NCI-H1092 (cell line): ENCODE measurements at regions not wholly inside any gene's neighbourhood (a gene's known extent, or its start where the extent isn't known, plus 50 kb on each side); places are given as distances from the start of the nearest gene placed in this dataset.
"Not testable (repeated sequence)": the region's sequence is repeated elsewhere in the genome, so short reads cannot be mapped to it uniquely, and the experiment has no call there.

Source experiments
- DNase-seq: peaks from one replicate; lab custom pipeline; 2025; lab: John Stamatoyannopoulos, UW

- DNase-seq: no peak
These were observed 75.1 kb downstream of the HAUS1 start for GRCh38 chr18:46179306-46179705.

DNA sequence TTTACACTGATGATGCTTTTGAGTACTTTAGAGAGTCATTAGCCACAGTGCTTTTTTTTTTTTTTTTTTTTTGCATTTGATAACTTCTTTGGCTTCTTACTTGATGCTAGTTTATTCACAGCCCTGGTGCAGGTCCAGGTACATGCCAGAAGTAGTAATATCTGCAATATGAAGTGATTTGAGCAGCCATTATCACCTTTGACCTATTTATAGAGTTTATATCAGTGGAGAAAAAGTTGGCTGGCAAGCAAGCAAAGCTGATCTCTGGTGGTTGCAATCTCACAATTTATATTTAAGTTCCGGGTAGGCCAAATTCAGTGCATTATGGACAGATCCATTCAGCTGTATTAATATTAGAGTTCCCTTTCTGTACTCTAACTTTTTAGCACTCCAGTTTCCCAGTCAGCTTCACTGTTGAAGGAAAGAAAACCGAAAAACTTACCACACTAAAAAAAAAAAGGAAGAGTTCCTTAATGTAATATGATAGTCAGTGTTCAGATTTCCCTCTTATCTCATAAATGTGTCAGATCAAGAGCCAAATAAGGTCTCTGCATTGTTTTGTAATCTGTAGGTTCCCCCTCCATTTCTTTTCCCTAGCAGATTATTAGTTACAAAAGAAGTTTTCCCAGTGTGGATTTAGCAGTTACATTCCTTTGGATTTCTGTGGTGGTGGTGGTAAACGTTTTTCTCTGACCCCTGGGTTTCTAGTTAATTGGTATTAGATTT is 78.6 kb downstream of the HAUS1 start:
- no peak for DNase-seq

DNA sequence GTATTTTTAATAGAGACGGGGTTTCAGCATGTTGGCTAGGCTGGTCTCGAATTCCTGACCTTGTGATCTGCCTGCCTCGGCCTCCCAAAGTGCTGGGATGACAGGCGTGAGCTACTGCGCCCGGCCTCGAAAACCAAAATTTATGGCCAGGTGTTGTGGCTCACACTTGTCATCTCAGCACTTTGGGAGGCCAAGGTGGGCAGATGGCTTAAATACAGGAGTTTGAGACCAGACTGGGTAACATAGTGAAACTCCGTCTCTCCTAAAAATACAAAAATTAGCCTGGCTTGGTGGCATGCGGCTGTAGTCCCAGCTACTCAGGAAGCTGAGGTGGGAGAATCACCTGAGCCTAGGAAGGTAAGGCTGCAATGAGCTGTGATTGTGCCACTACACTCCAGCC is 80.1 kb downstream of the HAUS1 start:
- not testable (repeated sequence) for DNase-seq

- no peak for DNase-seq
These were observed 80.5 kb downstream of the HAUS1 start for GRCh38 chr18:46184727-46185126.

DNA sequence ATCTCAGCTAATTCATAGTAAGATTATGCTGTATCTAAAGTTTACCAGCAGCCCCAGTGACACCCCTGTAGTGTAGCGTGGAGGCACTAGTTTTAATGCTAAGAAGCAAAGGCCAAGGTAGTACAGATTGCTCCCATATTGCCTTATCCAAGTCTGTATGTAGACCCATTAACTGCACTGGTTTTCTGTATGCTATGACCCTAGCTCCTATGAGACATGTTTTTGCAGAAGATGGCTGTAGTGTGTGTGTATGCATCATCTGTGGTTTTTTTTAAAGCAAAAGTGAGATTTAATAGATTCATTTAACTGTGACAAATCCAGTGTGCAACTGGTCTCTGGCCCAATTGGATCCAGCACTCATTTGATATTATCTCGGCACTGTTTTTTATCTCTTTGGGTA is 86.5 kb downstream of the HAUS1 start:
- DNase-seq: no peak

GRCh38 chr18:46196627-46197243 is 92.5 kb downstream of the HAUS1 start:
- DNase-seq: no peak

DNA sequence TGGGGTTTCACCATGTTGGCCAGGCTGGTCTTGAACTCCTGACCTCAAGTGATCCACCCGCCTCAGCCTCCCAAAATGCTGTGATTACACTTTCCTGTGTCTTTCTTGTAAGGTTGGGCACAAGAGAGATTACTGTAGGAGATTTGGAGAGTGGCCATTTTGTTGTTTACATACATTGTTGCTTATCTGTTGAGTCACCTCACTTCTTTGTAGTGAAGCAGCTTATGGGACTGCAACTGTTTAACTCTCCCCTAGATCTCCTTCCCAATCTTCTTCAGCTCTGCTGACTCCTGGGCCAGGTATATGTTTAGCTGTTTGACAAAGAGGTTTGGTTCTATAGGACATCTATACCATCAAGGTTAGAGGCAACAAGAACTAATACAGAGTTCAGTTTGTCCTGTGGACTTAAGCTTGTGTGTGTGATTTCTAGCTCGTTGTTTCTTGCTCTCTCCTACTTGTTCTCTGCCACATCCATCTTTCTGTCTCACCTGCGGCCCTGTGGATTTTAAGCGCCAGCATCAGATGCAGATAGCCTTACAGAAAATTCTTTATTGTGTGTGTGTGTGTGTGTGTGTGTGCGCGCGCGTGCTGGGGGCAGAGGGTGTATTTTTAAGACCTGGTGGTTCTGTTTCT is 95.4 kb downstream of the HAUS1 start:
- no peak for DNase-seq

DNA sequence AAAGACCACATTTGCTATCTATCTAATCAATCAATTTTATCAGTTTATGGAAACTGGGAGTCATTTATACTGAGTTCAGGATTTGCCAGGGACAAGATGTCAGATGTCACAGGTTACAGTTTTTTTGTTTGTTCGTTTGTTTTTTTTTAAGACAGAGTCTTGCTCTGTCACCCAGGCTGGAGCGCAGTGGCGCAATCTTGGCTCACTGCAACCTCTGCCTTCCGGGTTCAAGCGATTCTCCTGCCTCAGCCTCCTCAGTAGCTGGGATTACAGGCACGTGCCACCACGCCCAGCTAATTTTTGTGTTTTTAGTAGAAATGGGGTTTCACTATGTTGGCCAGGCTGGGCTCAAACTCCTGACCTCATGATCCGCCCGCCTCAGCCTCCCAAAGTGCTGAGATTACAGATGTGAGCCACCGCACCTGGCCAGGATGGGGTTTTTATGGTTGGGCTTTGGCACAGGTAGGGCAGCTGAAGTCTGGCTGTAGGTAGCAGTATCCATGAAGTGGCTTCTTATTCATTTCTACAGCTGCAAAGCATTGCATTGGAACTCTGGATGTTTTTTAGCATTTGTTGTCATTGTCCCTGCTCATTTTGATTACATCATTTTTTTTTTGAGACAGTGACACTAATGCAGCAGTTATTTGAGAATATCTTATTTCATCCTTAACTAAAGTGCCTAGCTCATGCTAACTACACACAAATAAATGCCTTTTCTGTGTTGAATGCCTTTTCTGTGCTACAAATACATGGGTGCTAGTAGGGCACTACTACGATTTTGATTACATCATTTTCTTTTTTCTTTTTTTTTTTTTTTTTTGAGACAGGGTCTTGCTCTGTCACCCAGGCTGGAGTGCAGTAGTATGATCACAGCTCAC is 96.2 kb downstream of the HAUS1 start:
- DNase-seq: not testable (repeated sequence)

GRCh38 chr18:46204143-46204542 is 100.0 kb downstream of the HAUS1 start:
- DNase-seq: no peak

GRCh38 chr18:46207985-46208384 is 103.8 kb downstream of the HAUS1 start:
- DNase-seq: no peak

- no peak for DNase-seq
These were observed 105.0 kb downstream of the HAUS1 start for GRCh38 chr18:46209161-46209560.

- DNase-seq: no peak
These were observed 107.6 kb downstream of the HAUS1 start for GRCh38 chr18:46211816-46212215.

- no peak for DNase-seq
These were observed 108.2 kb downstream of the HAUS1 start for GRCh38 chr18:46212398-46212797.

GRCh38 chr18:46213295-46213694 is 109.1 kb downstream of the HAUS1 start:
- no peak for DNase-seq

- DNase-seq: no peak
These were observed 110.2 kb downstream of the HAUS1 start for GRCh38 chr18:46214435-46214834.

DNA sequence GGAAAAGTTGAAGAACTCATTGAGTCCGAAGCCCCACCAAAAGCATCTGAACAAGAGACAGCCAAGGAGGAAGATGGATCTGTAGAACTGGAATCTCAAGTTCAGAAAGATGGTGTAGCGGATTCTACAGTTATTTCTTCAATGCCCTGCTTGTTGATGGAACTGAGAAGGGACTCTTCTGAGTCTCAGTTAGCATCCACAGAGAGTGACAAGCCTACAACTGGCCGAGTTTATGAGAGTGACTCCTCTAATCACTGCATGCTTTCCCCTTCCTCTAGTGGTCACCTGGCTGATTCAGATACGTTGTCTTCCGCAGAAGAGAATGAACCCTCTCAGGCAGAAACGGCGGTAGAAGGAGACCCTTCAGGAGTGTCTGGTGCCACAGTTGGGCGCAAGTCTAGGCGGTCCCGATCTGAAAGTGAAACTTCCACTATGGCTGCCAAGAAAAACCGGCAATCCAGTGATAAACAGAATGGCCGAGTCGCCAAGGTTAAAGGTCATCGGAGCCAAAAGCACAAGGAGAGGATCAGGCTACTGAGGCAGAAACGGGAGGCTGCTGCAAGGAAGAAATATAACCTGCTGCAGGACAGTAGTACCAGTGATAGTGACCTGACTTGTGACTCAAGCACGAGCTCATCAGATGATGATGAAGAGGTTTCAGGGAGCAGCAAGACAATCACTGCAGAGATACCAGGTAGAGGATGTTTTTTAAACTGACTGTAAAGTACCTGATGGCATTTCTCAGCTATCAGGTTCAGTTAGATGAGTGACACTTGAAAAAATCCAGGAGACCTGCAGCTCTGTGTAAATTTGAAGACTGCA is 111.9 kb downstream of the HAUS1 start:
- DNase-seq: no peak

GRCh38 chr18:46220116-46220515 is 115.9 kb downstream of the HAUS1 start:
- no peak for DNase-seq

GRCh38 chr18:46222093-46222492 is 117.9 kb downstream of the HAUS1 start:
- DNase-seq: no peak

GRCh38 chr18:46222710-46223360 is 118.7 kb downstream of the HAUS1 start:
- DNase-seq: no peak

- no peak for DNase-seq
These were observed 120.1 kb downstream of the HAUS1 start for GRCh38 chr18:46224181-46224775.

DNA sequence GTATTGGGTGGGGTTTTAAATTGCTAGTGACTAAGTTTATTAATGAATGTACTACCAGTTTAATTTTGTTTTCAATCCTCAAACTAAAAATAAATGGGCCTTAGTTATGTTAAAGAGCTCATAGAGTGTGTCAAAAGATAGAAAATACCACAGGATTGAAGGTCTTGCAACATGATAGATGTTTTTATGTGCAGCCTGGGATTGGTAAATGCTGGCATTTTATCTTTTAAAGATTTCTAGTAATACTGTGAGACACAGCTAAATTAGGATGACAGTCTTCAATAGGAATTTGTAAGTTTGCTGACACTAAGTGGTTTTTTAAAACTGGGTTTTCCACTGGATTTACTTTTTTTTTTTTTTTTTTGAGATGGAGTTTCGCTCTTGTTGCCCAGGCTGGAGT is 122.3 kb downstream of the HAUS1 start:
- no peak for DNase-seq
